PFSK-1 (cell line): ENCODE measurements at regions not wholly inside any gene's neighbourhood (a gene's known extent, or its start where the extent isn't known, plus 50 kb on each side); places are given as distances from the start of the nearest gene placed in this dataset.

Experiments used
- POLR2AphosphoS5 ChIP-seq: IDR thresholded peaks from 2 replicates; pipeline ENCODE4 v1.6.1; 2012; ENCODE audit warnings: low read depth, mild to moderate bottlenecking, control low read depth, low read length, moderate library complexity
- REST ChIP-seq, 2 experiments: IDR thresholded peaks; 2 replicates each; pipeline versions ENCODE4 v1.6.1 to v1.8.0; 2011 to 2012; ENCODE audit warnings: low read depth in 2 of 2, low read length in 2 of 2, control low read depth in 1 of 2, inconsistent platforms in 1 of 2, mild to moderate bottlenecking in 1 of 2, moderate library complexity in 1 of 2; ENCODE audit not compliant: insufficient read depth in 1 of 2
- SIN3A ChIP-seq: IDR thresholded peaks from 2 replicates; pipeline ENCODE4 v1.6.1; 2012; ENCODE audit warnings: mild to moderate bottlenecking, low read length, moderate library complexity, borderline replicate concordance; ENCODE audit not compliant: insufficient read depth
- TAF1 ChIP-seq: IDR thresholded peaks from 2 replicates; pipeline ENCODE4 v1.6.1; 2012; ENCODE audit warnings: low read length, control low read depth, borderline replicate concordance; ENCODE audit not compliant: insufficient read depth

- no peak for TF ChIP-seq POLR2AphosphoS5
- no peak for TF ChIP-seq REST (IDR thresholded peaks at IDR 0.05; ENCODE audit: insufficient read depth in 1 of 2, low read depth in 2 of 2, low read length in 2 of 2)
- TF ChIP-seq SIN3A: no peak
- no peak for TF ChIP-seq TAF1
Measured at GRCh38 chr2:47262657-47263056, 86.3 kb upstream of the CALM2 start.
